ENCODE measurements at regions not wholly inside any gene's neighbourhood (a gene's known extent, or its start where the extent isn't known, plus 50 kb on each side); places are given as distances from the start of the nearest gene placed in this dataset.

DNA sequence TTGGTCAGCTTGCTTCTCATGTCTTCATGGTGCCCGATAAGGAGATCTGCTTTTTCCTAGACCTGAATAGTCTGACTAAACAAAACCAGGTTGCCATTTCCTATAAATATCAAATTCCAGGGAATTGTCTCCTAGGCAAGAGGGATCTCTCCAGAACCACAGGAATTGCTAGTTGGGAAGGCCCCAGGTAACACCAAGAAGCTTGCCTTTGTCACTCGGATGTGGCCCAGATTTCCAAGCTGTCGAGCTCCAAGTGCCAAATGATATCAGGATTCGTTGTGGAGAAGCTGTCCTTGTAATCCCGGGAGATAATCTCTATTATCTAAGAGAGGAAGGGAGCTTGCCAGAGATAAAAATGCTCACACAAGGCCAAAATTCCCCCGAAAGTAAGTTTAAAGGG is 1288.5 kb upstream of the AUTS2 start:
- TF ChIP-seq ZNF302 (tag by site-specific recombination; IDR thresholded peaks at IDR 0.05; ENCODE audit: low read depth) = no peak
- no peak for TF ChIP-seq ZBTB49 (tag by site-specific recombination; IDR thresholded peaks at IDR 0.05; ENCODE audit: low read depth)
- TF ChIP-seq, protein P1, sequence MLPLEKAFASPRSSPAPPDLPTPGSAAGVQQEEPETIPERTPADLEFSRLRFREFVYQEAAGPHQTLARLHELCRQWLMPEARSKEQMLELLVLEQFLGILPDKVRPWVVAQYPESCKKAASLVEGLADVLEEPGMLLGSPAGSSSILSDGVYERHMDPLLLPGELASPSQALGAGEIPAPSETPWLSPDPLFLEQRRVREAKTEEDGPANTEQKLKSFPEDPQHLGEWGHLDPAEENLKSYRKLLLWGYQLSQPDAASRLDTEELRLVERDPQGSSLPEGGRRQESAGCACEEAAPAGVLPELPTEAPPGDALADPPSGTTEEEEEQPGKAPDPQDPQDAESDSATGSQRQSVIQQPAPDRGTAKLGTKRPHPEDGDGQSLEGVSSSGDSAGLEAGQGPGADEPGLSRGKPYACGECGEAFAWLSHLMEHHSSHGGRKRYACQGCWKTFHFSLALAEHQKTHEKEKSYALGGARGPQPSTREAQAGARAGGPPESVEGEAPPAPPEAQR (tag by site-specific recombination; IDR thresholded peaks at IDR 0.05) = no peak
- TF ChIP-seq YY1 (tag by site-specific recombination; IDR thresholded peaks at IDR 0.05) = no peak
- no peak for TF ChIP-seq ZNF140 (tag by site-specific recombination; IDR thresholded peaks at IDR 0.05)
- TF ChIP-seq, protein P2, sequence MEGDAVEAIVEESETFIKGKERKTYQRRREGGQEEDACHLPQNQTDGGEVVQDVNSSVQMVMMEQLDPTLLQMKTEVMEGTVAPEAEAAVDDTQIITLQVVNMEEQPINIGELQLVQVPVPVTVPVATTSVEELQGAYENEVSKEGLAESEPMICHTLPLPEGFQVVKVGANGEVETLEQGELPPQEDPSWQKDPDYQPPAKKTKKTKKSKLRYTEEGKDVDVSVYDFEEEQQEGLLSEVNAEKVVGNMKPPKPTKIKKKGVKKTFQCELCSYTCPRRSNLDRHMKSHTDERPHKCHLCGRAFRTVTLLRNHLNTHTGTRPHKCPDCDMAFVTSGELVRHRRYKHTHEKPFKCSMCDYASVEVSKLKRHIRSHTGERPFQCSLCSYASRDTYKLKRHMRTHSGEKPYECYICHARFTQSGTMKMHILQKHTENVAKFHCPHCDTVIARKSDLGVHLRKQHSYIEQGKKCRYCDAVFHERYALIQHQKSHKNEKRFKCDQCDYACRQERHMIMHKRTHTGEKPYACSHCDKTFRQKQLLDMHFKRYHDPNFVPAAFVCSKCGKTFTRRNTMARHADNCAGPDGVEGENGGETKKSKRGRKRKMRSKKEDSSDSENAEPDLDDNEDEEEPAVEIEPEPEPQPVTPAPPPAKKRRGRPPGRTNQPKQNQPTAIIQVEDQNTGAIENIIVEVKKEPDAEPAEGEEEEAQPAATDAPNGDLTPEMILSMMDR (tag by site-specific recombination; IDR thresholded peaks at IDR 0.05) = no peak
- no peak for TF ChIP-seq TCF7L2 (IDR thresholded peaks at IDR 0.05; ENCODE audit: borderline replicate concordance, low read depth, low read length)
- TF ChIP-seq ZNF223 (tag by site-specific recombination; IDR thresholded peaks at IDR 0.05) = no peak
- TF ChIP-seq, protein P3, sequence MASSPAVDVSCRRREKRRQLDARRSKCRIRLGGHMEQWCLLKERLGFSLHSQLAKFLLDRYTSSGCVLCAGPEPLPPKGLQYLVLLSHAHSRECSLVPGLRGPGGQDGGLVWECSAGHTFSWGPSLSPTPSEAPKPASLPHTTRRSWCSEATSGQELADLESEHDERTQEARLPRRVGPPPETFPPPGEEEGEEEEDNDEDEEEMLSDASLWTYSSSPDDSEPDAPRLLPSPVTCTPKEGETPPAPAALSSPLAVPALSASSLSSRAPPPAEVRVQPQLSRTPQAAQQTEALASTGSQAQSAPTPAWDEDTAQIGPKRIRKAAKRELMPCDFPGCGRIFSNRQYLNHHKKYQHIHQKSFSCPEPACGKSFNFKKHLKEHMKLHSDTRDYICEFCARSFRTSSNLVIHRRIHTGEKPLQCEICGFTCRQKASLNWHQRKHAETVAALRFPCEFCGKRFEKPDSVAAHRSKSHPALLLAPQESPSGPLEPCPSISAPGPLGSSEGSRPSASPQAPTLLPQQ (tag by site-specific recombination; IDR thresholded peaks at IDR 0.05) = no peak
- no peak for TF ChIP-seq SALL2 (tag by site-specific recombination; IDR thresholded peaks at IDR 0.05; ENCODE audit: borderline replicate concordance)
- no peak for TF ChIP-seq ZNF660 (tag by site-specific recombination; IDR thresholded peaks at IDR 0.05)

All from HEK293 (cell line).